ENCODE measurements at regions not wholly inside any gene's neighbourhood (a gene's known extent, or its start where the extent isn't known, plus 50 kb on each side); places are given as distances from the start of the nearest gene placed in this dataset.

- DNase-seq = no peak
Observed at GRCh38 chr1:83114136-83114834, 884.6 kb downstream of the TTLL7 start.

GRCh38 chr1:83113652-83114051 lies 885.3 kb downstream of the TTLL7 start:
- no peak for DNase-seq

- no peak for DNase-seq
Observed at GRCh38 chr1:83112248-83112885, 886.6 kb downstream of the TTLL7 start.

- DNase-seq = no peak
Observed at GRCh38 chr1:83110156-83110555, 888.8 kb downstream of the TTLL7 start.

GRCh38 chr1:83109692-83110091 lies 889.2 kb downstream of the TTLL7 start:
- DNase-seq = no peak

GRCh38 chr1:83104558-83104957 lies 894.4 kb downstream of the TTLL7 start:
- no peak for DNase-seq

GRCh38 chr1:83103341-83103740 lies 895.6 kb downstream of the TTLL7 start:
- no peak for DNase-seq

- no peak for DNase-seq
Observed at GRCh38 chr1:83102630-83103071, 896.3 kb downstream of the TTLL7 start.

- no peak for DNase-seq
Observed at GRCh38 chr1:83101406-83101805, 897.5 kb downstream of the TTLL7 start.

- no peak for DNase-seq
Observed at GRCh38 chr1:83100133-83100532, 898.8 kb downstream of the TTLL7 start.

- no peak for DNase-seq
Observed at GRCh38 chr1:83098791-83099190, 900.1 kb downstream of the TTLL7 start.

GRCh38 chr1:83098131-83098530 lies 900.8 kb downstream of the TTLL7 start:
- DNase-seq = no peak

- DNase-seq = no peak
Observed at GRCh38 chr1:83097715-83098114, 901.2 kb downstream of the TTLL7 start.

GRCh38 chr1:83095570-83095969 lies 903.4 kb downstream of the TTLL7 start:
- DNase-seq = no peak

- DNase-seq = no peak
Observed at GRCh38 chr1:83090195-83090594, 908.7 kb downstream of the TTLL7 start.

- no peak for DNase-seq
Observed at GRCh38 chr1:83087851-83088250, 911.1 kb downstream of the TTLL7 start.

GRCh38 chr1:83086986-83087512 lies 911.9 kb downstream of the TTLL7 start:
- DNase-seq = no peak

GRCh38 chr1:83086346-83086745 lies 912.6 kb downstream of the TTLL7 start:
- no peak for DNase-seq

GRCh38 chr1:83083589-83084224 lies 915.2 kb downstream of the TTLL7 start:
- DNase-seq = no peak

- DNase-seq = no peak
Observed at GRCh38 chr1:83077411-83077810, 921.5 kb downstream of the TTLL7 start.

GRCh38 chr1:83075107-83075506 lies 923.8 kb downstream of the TTLL7 start:
- DNase-seq = no peak

GRCh38 chr1:83067954-83068353 lies 931.0 kb downstream of the TTLL7 start:
- no peak for DNase-seq

- DNase-seq = no peak
Observed at GRCh38 chr1:83065952-83066727, 932.8 kb downstream of the TTLL7 start.

Measured in DMS 273 treated with DMSO at 0.1 percent for 48 hours (cell line).